ENCODE measurements at regions not wholly inside any gene's neighbourhood (a gene's known extent, or its start where the extent isn't known, plus 50 kb on each side); places are given as distances from the start of the nearest gene placed in this dataset.
"Not testable (repeated sequence)": the region's sequence is repeated elsewhere in the genome, so short reads cannot be mapped to it uniquely, and the experiment has no call there.

GRCh38 chr21:16215193-16215592, 485.4 kb downstream of the USP25 start:
- Histone ChIP-seq H3K9me3 (ENCODE audit: severe bottlenecking) (peaks cover 2% of the 10 kb centered on the region), H3K36me3 (ENCODE audit: low read depth) (no peaks in the 10 kb centered on the region), H3K27me3 (ENCODE audit: insufficient read depth, poor library complexity, severe bottlenecking) (no peaks in the 10 kb centered on the region), H3K4me1 (ENCODE audit: insufficient read depth, poor library complexity, severe bottlenecking) (no peaks in the 10 kb centered on the region), H3K4me3 (ENCODE audit: severe bottlenecking) (no peak overlapping the region), H3K27ac (ENCODE audit: poor library complexity, severe bottlenecking) (no peak overlapping the region)
- TF ChIP-seq CTCF (IDR thresholded peaks at IDR 0.05; ENCODE audit: poor library complexity, severe bottlenecking), result no peak
- DNase-seq (ENCODE audit: low spot score) (no peak), ATAC-seq (ENCODE audit: low read depth) (no peak)

GRCh38 chr21:16215663-16216183, 485.9 kb downstream of the USP25 start:
- H3K9me3 ChIP-seq (ENCODE audit: severe bottlenecking), result peaks cover 2% of the 10 kb centered on the region
- H3K27me3 ChIP-seq (ENCODE audit: insufficient read depth, poor library complexity, severe bottlenecking), result no peaks in the 10 kb centered on the region
- H3K36me3 ChIP-seq (ENCODE audit: low read depth), result no peaks in the 10 kb centered on the region
- no peaks in the 10 kb centered on the region for H3K4me1 ChIP-seq (ENCODE audit: insufficient read depth, poor library complexity, severe bottlenecking)
- TF ChIP-seq CTCF (IDR thresholded peaks at IDR 0.05; ENCODE audit: poor library complexity, severe bottlenecking), result no peak
- DNase-seq (ENCODE audit: low spot score), result no peak
- ATAC-seq (ENCODE audit: low read depth), result no peak
- H3K4me3 ChIP-seq (ENCODE audit: severe bottlenecking), result no peak overlapping the region
- no peak overlapping the region for H3K27ac ChIP-seq (ENCODE audit: poor library complexity, severe bottlenecking)

GRCh38 chr21:16216288-16216962, 486.6 kb downstream of the USP25 start:
- TF ChIP-seq CTCF (IDR thresholded peaks at IDR 0.05; ENCODE audit: poor library complexity, severe bottlenecking), result no peak
- no peak for DNase-seq (ENCODE audit: low spot score)
- no peak overlapping the region for H3K4me3 ChIP-seq (ENCODE audit: severe bottlenecking)
- no peak overlapping the region for H3K27ac ChIP-seq (ENCODE audit: poor library complexity, severe bottlenecking)
- no peaks in the 10 kb centered on the region for H3K4me1 ChIP-seq (ENCODE audit: insufficient read depth, poor library complexity, severe bottlenecking)
- ATAC-seq (ENCODE audit: low read depth), result no peak
- peaks cover 2% of the 10 kb centered on the region for H3K9me3 ChIP-seq (ENCODE audit: severe bottlenecking)
- no peaks in the 10 kb centered on the region for H3K36me3 ChIP-seq (ENCODE audit: low read depth)
- no peaks in the 10 kb centered on the region for H3K27me3 ChIP-seq (ENCODE audit: insufficient read depth, poor library complexity, severe bottlenecking)

GRCh38 chr21:16218682-16219343, 489.0 kb downstream of the USP25 start:
- Histone ChIP-seq H3K27ac (ENCODE audit: poor library complexity, severe bottlenecking) (no peak overlapping the region), H3K4me1 (ENCODE audit: insufficient read depth, poor library complexity, severe bottlenecking) (no peaks in the 10 kb centered on the region), H3K36me3 (ENCODE audit: low read depth) (no peaks in the 10 kb centered on the region), H3K9me3 (ENCODE audit: severe bottlenecking) (peaks cover 2% of the 10 kb centered on the region), H3K4me3 (ENCODE audit: severe bottlenecking) (no peak overlapping the region), H3K27me3 (ENCODE audit: insufficient read depth, poor library complexity, severe bottlenecking) (no peaks in the 10 kb centered on the region)
- DNase-seq (ENCODE audit: low spot score) (no peak), ATAC-seq (ENCODE audit: low read depth) (no peak)
- TF ChIP-seq CTCF (IDR thresholded peaks at IDR 0.05; ENCODE audit: poor library complexity, severe bottlenecking), result no peak

GRCh38 chr21:16224756-16225155, 495.0 kb downstream of the USP25 start:
- DNase-seq (ENCODE audit: low spot score); H3K9me3 ChIP-seq (ENCODE audit: severe bottlenecking); H3K4me3 ChIP-seq (ENCODE audit: severe bottlenecking); H3K27me3 ChIP-seq (ENCODE audit: insufficient read depth, poor library complexity, severe bottlenecking); H3K4me1 ChIP-seq (ENCODE audit: insufficient read depth, poor library complexity, severe bottlenecking); ATAC-seq (ENCODE audit: low read depth); H3K27ac ChIP-seq (ENCODE audit: poor library complexity, severe bottlenecking); H3K36me3 ChIP-seq (ENCODE audit: low read depth): not testable (repeated sequence)

Data from RWPE2 (cell line).